Sigmoid colon (tissue), 4 donors: ENCODE measurements at regions not wholly inside any gene's neighbourhood (a gene's known extent, or its start where the extent isn't known, plus 50 kb on each side); places are given as distances from the start of the nearest gene placed in this dataset.

Experiments used
- CTCF ChIP-seq, 4 experiments: fragments of 450-650 bp in 3 of 4; fragments of 200-600 bp in 1 of 4; IDR thresholded peaks; one replicate each; pipeline ENCODE4 v1.5.1; 2016 to 2019; ENCODE audit warnings: antibody characterized with exemption in 4 of 4, mild to moderate bottlenecking in 3 of 4, moderate library complexity in 2 of 4
- EP300 ChIP-seq, 4 donors: sonication (generic); formaldehyde crosslinking; IDR thresholded peaks; one replicate each; pipeline ENCODE4 v1.6.1; 2017; ENCODE audit warnings: antibody characterized with exemption in 4 of 4
- POLR2A ChIP-seq, 2 donors: fragments of 450-650 bp; IDR thresholded peaks; one replicate each; pipeline ENCODE4 v1.6.1; 2016; ENCODE audit warnings: antibody characterized with exemption in 2 of 2, mild to moderate bottlenecking in 2 of 2, moderate library complexity in 2 of 2

DNA sequence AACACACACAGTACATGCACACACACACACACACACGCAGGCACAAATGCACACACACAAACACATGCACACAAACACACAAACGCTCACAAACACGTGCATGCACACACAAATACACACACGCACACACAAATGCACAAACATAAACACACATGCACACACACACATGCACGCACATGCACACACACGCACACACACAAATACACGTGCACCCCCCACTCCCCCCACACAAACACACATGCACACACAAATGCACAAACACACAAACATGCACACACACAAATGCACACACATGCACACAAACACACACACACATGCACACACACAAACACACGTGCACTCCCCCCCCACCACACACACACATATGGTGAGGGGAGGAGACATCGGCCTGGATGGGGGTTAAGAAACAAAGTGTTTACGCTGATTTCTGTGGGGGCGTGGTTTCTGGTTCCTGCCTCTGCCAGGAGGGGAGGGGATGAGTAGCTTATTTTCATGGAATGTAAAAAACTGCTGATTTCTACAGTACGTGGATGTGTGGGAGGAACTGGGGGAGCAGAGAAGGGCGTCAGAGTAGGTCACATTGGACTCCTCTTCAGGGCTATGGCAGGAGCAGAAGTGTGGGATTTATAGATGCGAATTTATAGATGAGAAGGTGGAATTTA, 607.2 kb downstream of the QKI start:
- no peak for TF ChIP-seq POLR2A (IDR thresholded peaks at IDR 0.05)
- no peak for TF ChIP-seq CTCF (IDR thresholded peaks at IDR 0.05)
- TF ChIP-seq EP300 (IDR thresholded peaks at IDR 0.05): no peak
